Daoy (cell line): ENCODE measurements at regions not wholly inside any gene's neighbourhood (a gene's known extent, or its start where the extent isn't known, plus 50 kb on each side); places are given as distances from the start of the nearest gene placed in this dataset.

Experiments used
- DNase-seq: peaks from one replicate; pipeline ENCODE4 v3.0.0-alpha.2; 2015; ENCODE audit warnings: low read depth

GRCh38 chr6:74780831-74781230 is 425.0 kb downstream of the COL12A1 start:
- no peak for DNase-seq

GRCh38 chr6:74768738-74769137 is 437.1 kb downstream of the COL12A1 start:
- DNase-seq, result no peak

- DNase-seq, result no peak
Measured at GRCh38 chr6:74768120-74768519, 437.7 kb downstream of the COL12A1 start.

GRCh38 chr6:74765486-74765885 is 440.4 kb downstream of the COL12A1 start:
- DNase-seq, result no peak

DNA sequence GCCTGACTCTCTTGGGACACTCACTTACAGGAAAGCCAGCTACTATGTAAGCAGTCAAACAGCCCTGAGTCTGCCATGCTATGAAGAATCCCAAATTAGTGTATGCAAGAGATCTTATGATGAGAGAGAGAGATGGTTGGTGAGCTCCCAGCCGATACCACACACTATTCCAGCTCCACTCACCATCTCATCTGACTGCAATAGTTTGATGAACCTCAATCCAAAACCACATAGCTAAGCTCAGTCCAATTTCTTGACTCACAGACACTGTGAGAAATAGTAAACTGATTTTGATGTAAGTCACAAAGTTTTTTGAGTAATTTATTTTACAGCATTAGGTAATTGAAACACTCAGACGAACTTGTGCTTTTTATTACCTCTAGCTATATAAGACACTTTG is 441.4 kb downstream of the COL12A1 start:
- DNase-seq, result no peak

DNA sequence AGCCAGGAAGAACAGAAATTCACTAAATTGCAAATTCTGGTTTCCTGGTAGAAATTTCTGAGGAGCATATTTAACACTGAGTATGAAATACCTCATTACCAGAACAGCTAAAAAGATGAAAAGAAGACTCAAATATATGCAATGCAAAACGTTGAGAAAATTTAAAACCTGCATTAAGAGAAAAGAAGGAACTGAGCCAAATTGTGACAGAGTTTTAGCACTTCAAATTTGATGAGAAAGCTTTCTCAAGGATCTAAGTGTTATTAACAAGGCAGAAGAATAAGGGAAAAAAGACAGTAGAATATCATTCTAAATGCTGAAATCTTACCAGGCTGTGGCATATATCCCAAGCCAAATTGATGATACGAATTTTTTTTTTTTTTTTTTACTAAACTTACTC is 443.0 kb downstream of the COL12A1 start:
- DNase-seq, result no peak

- no peak for DNase-seq
Measured at GRCh38 chr6:74757813-74758212, 448.0 kb downstream of the COL12A1 start.

DNA sequence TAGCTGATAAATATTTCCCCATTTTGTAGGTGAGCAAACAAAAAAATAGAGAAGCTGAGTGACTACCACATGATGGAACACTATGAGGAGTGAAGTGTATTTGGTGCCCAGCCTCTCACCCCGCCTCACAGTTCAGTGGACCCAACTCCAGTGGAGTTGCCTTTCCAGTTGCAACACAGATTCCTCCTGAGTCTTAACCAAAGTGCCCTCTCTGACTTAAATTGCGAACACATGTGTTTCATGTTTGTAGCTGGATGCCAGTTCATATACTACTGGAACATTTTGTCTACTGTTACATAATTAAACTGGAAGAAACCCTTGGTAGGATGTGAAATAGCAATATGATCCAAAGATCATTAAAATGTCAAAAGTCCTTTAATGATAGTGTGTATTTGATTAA is 448.9 kb downstream of the COL12A1 start:
- no peak for DNase-seq

GRCh38 chr6:74755778-74756177 is 450.1 kb downstream of the COL12A1 start:
- DNase-seq, result no peak

GRCh38 chr6:74755196-74755595 is 450.7 kb downstream of the COL12A1 start:
- no peak for DNase-seq

DNA sequence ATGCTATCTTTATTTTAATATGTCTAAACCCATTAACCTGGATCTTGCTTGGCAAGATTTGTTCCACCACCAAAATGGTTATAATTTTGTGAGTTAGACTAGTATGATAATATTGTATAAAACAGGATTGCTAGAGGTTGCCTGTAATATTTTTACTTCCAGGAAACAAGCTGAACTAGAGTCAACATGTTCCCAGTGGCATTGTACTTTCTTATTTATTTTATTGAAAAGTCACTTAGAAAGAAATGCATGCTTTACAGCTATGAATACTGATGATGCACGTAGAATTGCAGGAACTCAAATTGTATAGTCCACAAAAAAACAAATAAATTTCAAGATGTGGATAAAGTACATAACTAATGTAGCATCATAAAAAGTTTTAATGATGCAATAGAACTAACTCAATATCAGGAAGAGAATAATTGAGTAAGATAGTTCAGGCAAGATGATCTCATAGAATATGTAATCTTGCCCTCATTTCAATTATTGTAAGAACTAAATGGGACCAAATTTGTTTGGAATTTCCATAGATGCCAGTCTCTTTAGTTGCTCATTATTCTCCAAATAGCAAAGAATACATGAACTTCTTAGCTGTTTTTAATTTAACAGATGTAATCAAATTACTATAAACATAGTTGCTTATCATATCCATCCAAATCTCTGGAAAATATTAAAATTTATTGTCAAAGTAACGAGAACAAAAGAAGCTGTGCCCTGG is 451.8 kb downstream of the COL12A1 start:
- DNase-seq, result no peak

DNA sequence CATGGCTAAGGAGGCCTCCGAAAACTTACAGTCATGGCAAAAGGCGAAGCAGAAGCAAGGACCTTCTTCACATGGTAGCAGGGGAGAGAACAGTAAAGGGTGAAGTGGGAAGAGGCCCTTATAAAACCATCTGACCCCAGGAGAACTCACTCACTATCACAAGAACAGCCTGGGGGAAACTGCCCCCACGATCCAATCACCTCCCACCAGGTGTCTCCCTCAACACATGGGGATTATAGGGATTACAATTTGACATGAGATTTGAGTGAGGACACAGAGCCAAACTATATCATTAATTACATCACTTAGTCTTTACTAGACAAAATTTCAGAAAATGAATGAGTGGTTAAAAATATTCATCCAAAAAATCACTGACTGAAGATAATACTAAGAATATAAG is 453.6 kb downstream of the COL12A1 start:
- DNase-seq, result no peak

GRCh38 chr6:74750826-74751225 is 455.0 kb downstream of the COL12A1 start:
- no peak for DNase-seq

- no peak for DNase-seq
Measured at GRCh38 chr6:74749211-74750147, 456.4 kb downstream of the COL12A1 start.

DNA sequence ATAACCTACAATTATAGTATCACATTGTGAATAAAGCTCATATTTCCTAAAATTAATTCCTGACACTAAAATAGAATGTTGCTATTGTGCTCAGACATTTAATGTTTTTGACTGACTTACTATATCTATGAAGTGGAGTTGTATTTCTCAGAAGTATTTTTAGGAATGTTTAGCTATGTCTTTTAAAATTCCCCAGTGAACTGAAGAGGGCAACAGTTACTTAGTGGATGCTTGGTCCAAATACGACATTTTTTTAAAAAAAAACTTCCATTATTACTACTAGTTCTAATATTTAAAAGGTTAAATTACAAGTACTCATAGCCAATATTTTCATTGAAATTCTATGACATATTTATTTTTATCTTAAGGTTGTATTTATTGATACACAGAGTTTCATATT is 460.2 kb downstream of the COL12A1 start:
- DNase-seq, result no peak

DNA sequence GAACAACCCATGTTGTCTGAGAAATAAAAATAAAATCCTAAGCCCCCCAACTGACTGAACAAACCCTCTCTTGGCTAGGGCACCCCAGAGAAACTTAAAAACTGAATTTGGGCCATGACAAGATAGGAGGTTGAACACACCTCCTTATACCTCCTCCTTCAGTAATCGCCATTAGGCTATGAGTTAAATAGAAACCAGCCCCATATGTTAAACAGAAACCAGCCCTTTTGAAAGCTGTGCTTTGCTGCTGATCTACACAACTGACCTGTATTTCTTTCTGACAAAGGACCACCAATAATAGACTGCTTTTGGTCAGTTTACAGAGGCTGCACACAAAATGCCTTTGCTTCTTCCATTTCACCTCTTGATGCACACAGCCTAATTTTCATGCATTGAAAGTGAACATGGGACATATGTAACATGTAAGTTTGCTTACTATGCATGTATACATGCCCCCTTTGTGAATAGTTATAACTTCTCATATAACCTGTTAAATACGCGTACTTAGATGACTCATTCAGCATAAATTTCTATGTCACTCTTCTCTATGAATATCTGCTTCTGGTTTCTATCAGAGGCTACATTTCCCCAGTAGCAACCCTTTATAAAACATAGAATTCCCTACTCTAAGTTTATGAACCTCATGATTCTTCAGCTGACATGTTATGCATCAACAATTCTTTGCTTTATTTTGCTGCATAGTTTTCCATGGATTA is 462.9 kb downstream of the COL12A1 start:
- no peak for DNase-seq

- DNase-seq, result no peak
Measured at GRCh38 chr6:74741646-74742045, 464.2 kb downstream of the COL12A1 start.

DNA sequence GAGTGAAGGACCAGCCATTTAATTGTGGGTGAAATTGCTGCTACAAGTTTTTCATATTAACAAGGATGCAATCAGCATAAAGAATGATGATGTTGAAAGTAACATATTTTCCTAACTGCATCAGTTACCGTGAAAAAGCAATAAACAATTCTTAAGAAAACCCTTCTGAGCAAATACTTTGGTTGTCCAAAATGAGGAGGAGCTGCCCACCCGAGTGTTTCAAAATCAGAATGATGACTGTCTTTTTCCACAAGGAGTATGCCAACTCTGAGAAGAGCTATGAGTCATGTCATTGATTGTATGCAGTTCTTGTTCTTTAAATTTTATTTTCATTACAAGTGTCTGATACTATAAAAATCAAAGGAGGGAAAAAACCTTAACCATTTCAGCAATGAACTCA is 470.5 kb downstream of the COL12A1 start:
- no peak for DNase-seq

- no peak for DNase-seq
Measured at GRCh38 chr6:74734901-74735300, 471.0 kb downstream of the COL12A1 start.

DNA sequence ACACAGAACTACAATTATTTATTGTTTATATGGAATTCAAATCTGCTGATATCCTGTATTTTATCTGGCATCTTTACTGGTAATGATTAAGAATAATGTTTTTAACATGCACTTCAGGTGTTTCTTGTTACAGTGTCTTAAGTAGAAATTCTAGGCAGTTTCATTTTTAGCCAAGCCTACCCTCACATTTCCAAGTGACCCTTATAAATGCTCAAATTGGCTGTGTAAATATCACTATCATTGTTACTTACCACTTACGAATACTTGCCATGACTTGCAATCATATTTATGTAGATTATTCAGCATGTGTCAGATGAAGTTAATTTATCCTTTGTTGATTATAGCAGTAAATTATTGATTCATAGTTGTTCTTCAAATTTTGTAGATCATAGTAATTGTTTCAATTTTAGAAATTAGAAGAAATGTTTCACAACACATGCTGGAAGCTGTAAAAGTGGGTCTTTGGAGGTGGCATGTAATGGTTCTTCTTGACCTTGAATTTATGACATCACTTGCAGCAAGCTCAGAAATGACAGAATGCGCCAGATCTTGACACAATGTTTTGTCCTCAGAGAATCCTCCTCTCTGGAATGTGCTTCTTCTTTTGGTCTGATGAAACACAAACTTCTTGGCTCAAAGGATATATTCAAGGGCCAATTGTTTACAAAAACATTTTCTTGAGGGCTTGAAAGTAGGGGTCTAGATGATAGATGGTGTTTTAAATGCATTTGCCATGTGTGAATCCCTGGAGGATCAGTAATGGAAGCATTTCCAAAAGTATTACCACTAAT is 471.8 kb downstream of the COL12A1 start:
- no peak for DNase-seq

DNA sequence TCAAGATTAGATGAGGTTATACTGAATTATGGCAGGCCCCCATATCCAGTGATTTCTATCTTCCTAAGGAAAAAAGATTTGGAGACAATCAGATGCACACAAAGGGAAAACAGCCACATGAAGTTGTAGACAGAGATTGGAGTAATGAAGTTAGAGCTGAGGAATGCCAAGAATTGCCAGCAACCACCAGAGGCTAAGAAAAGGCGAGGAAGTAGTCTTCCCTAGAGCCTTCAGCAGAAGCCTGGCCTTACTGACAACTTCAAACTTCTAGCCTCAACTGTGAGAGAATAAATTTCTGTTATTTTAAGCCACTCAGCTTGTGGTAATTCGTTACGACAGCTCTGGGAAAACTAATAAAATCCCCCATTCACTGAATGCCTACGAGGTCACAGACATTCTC is 473.9 kb downstream of the COL12A1 start:
- DNase-seq, result no peak

DNA sequence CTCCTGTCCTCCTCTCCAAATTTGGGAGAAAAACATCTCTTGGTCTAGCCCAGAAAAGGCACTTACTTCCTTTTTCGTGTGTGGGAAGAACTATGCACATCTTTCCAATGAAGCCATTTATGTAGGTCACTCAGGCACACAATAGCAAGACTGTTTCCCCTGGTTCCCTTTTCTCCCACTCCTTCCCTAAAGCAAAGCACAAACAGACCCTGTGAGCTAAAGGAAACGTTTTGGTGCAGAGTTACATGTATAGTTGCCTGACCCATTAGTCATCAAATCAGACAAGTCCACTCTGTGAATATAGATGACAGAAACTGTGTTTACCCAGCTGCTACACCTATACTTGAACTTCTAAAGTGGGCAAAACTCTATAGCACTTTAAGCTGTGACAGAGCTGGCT is 474.6 kb downstream of the COL12A1 start:
- no peak for DNase-seq
